Keratinocyte (primary cell): ENCODE measurements at regions not wholly inside any gene's neighbourhood (a gene's known extent, or its start where the extent isn't known, plus 50 kb on each side); places are given as distances from the start of the nearest gene placed in this dataset.
"Not testable (repeated sequence)": the region's sequence is repeated elsewhere in the genome, so short reads cannot be mapped to it uniquely, and the experiment has no call there.

Source experiments
- CTCF ChIP-seq, 3 experiments: IDR thresholded peaks in 1 of 3; conservative IDR thresholded peaks in 1 of 3; optimal IDR thresholded peaks in 1 of 3; 2 replicates in 2 of 3; 3 replicates in 1 of 3; pipeline versions ENCODE3 to v1.5.1; 2011; ENCODE audit warnings: low read length in 3 of 3, mild to moderate bottlenecking in 3 of 3, moderate library complexity in 2 of 3, control low read depth in 1 of 3, inconsistent platforms in 1 of 3; ENCODE audit not compliant: insufficient read depth in 2 of 3; ENCODE audit errors: extremely low read depth in 1 of 3
- EZH2 ChIP-seq: IDR thresholded peaks from one replicate; pipeline ENCODE4 v1.6.1; 2012; ENCODE audit warnings: inconsistent platforms, mild to moderate bottlenecking, low read length, moderate library complexity

GRCh38 chr5:152026328-152027024 is 101.8 kb upstream of the GLRA1 start:
- not testable (repeated sequence) for TF ChIP-seq CTCF (optimal IDR thresholded peaks at IDR 0.05 in 1 of 3, IDR thresholded peaks at IDR 0.05 in 1 of 3, conservative IDR thresholded peaks at IDR 0.05 in 1 of 3; ENCODE audit: extremely low read depth in 1 of 3, insufficient read depth in 2 of 3, low read length in 3 of 3); EZH2
